ENCODE measurements at regions not wholly inside any gene's neighbourhood (a gene's known extent, or its start where the extent isn't known, plus 50 kb on each side); places are given as distances from the start of the nearest gene placed in this dataset.

DNA sequence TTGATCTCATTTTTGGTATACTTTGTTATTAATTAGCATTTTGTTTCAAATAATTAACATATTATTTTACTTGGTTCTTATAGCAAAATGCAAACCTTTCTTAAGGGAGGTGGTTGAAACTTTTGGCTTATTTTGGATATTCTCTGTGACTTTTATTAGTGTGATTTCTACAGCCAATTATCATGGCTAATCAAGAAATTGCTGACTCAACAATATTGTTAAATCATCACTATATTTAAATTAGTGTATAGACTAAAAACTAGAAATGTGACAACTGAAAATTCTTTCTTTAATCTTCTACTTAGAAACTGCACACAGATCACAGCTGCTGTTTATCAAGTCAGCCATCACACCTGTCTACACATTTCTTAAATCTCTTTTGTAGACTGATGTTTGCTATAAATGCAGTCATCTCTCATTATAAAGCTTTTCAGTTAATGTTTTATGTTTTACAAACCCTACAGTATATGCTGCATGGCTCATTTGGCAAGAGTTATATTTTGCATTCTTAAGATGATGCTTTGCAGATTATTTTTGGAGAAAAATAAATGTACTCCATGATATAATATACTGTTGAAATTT, 389.8 kb upstream of the PCDH10 start:
- TF ChIP-seq GATA3 (IDR thresholded peaks at IDR 0.05; ENCODE audit: low read depth, low read length), result no peak
- no peak for TF ChIP-seq GATA2 (IDR thresholded peaks at IDR 0.05; ENCODE audit: low read depth, low read length)

Data from SH-SY5Y (cell line).